Upper lobe of left lung (tissue), 4 donors: ENCODE measurements at regions not wholly inside any gene's neighbourhood (a gene's known extent, or its start where the extent isn't known, plus 50 kb on each side); places are given as distances from the start of the nearest gene placed in this dataset.

Source experiments
- POLR2A ChIP-seq, 4 donors: fragments of 450-650 bp; IDR thresholded peaks; one replicate each; pipeline ENCODE4 v1.5.1; 2016 to 2017; ENCODE audit warnings: antibody characterized with exemption in 4 of 4, mild to moderate bottlenecking in 2 of 4
- POLR2AphosphoS5 ChIP-seq, 2 donors: sonication (generic); formaldehyde crosslinking; IDR thresholded peaks; one replicate each; pipeline ENCODE4 v1.5.1; 2017; ENCODE audit warnings: antibody characterized with exemption in 2 of 2
- TF ChIP-seq, protein P1 (sequence below), 6 experiments: fragments of 450-650 bp in 4 of 6; fragments of 200-600 bp in 2 of 6; sonication (generic) in 2 of 6; IDR thresholded peaks; one replicate each; pipeline ENCODE4 v1.5.1; 2016 to 2019; ENCODE audit warnings: antibody characterized with exemption in 6 of 6

DNA sequence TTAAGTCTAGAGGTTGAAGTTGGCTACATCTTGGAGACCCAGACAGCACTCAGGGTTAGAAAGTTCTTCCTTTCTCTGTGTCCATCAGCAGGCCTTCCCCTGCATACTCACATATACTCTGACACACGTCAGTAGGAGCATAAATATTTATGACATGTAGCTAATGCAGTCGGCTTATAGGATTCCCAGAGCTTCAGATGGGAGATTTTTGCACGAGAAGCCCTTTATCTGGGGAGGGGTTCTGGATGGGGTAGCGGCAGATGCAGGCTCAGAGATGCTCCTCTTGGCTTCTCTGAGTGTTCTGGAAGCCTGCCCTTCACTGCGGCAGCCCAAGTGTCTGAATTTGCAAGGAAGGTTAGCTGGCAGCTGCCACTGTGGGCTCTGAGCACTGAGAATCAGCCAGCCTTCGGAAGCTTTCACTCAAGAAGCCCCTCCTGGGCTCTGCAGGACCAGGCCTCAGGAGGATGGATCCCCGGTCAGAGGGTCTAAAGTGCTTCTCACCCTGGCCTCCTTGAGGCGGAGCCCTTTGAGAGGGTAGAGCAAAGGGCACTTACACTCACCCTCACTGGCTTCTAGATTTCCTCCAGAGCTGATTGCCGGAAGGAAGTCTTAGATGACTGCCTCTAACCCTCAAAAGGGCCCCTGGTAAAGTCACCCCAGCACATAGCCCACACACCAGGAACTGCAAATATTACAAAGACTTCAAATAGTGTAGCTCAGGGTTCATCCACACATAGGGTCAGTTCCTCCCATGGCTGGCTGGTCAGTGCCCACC is 68.1 kb upstream of the NFASC start:
- no peak for TF ChIP-seq POLR2A (IDR thresholded peaks at IDR 0.05)
- TF ChIP-seq, protein P1, sequence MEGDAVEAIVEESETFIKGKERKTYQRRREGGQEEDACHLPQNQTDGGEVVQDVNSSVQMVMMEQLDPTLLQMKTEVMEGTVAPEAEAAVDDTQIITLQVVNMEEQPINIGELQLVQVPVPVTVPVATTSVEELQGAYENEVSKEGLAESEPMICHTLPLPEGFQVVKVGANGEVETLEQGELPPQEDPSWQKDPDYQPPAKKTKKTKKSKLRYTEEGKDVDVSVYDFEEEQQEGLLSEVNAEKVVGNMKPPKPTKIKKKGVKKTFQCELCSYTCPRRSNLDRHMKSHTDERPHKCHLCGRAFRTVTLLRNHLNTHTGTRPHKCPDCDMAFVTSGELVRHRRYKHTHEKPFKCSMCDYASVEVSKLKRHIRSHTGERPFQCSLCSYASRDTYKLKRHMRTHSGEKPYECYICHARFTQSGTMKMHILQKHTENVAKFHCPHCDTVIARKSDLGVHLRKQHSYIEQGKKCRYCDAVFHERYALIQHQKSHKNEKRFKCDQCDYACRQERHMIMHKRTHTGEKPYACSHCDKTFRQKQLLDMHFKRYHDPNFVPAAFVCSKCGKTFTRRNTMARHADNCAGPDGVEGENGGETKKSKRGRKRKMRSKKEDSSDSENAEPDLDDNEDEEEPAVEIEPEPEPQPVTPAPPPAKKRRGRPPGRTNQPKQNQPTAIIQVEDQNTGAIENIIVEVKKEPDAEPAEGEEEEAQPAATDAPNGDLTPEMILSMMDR (IDR thresholded peaks at IDR 0.05): no peak
- TF ChIP-seq POLR2AphosphoS5 (IDR thresholded peaks at IDR 0.05): no peak
